Spleen (tissue), 11 donors: ENCODE measurements at regions not wholly inside any gene's neighbourhood (a gene's known extent, or its start where the extent isn't known, plus 50 kb on each side); places are given as distances from the start of the nearest gene placed in this dataset.

ENCODE experiments used
- DNase-seq: peaks from one replicate; pipeline ENCODE4 v3.0.0-alpha.2; 2020
- H3K27ac ChIP-seq, 8 donors: fragments of 200-600 bp; sonication (generic) in 7 of 8; 1 replicate in 4 of 8; 2 replicates in 4 of 8; pipeline versions ENCODE4 v1.5.0 to v1.8.0; 2016 to 2021; ENCODE audit warnings: inconsistent platforms in 4 of 8, mild to moderate bottlenecking in 4 of 8, moderate library complexity in 1 of 8
- H3K27me3 ChIP-seq, 7 donors: fragments of 200-600 bp; sonication (generic) in 6 of 7; replicated peaks in 1 of 7; 1 replicate in 4 of 7; 2 replicates in 3 of 7; pipeline versions ENCODE4 v1.5.0 to v1.8.0; 2016 to 2021; ENCODE audit warnings: inconsistent platforms in 3 of 7, mild to moderate bottlenecking in 1 of 7
- H3K36me3 ChIP-seq, 6 donors: fragments of 200-600 bp; sonication (generic) in 5 of 6; 1 replicate in 4 of 6; 2 replicates in 2 of 6; pipeline versions ENCODE4 v1.5.0 to v1.8.0; 2016 to 2021; ENCODE audit warnings: inconsistent platforms in 2 of 6
- H3K4me1 ChIP-seq, 6 donors: fragments of 200-600 bp; sonication (generic) in 5 of 6; 1 replicate in 3 of 6; 2 replicates in 3 of 6; pipeline versions ENCODE4 v1.5.0 to v1.8.0; 2016 to 2021; ENCODE audit warnings: inconsistent platforms in 3 of 6
- H3K4me3 ChIP-seq, 8 donors: fragments of 200-600 bp; sonication (generic) in 7 of 8; 1 replicate in 4 of 8; 2 replicates in 4 of 8; pipeline versions ENCODE4 v1.5.0 to v1.8.0; 2016 to 2021; ENCODE audit warnings: inconsistent platforms in 4 of 8, mild to moderate bottlenecking in 4 of 8, moderate library complexity in 2 of 8
- H3K9me3 ChIP-seq, 8 donors: fragments of 200-600 bp; sonication (generic) in 7 of 8; 1 replicate in 4 of 8; 2 replicates in 4 of 8; pipeline versions ENCODE4 v1.5.0 to v1.8.0; 2016 to 2021; ENCODE audit warnings: inconsistent platforms in 4 of 8
- CTCF ChIP-seq, 11 experiments: fragments of 200-600 bp in 7 of 11; fragments of 450-650 bp in 4 of 11; sonication (generic) in 4 of 11; IDR thresholded peaks in 8 of 11; conservative IDR thresholded peaks in 3 of 11; 1 replicate in 7 of 11; 2 replicates in 4 of 11; pipeline versions ENCODE4 v1.4.0 to v1.8.0; 2016 to 2021; ENCODE audit warnings: antibody characterized with exemption in 11 of 11, inconsistent platforms in 4 of 11, mild to moderate bottlenecking in 1 of 11
- POLR2A ChIP-seq, 3 donors: fragments of 450-650 bp; IDR thresholded peaks; one replicate each; pipeline ENCODE4 v1.5.1; 2017; ENCODE audit warnings: antibody characterized with exemption in 3 of 3, mild to moderate bottlenecking in 1 of 3
- POLR2AphosphoS5 ChIP-seq, 3 donors: sonication (generic); formaldehyde crosslinking; IDR thresholded peaks; one replicate each; pipeline ENCODE4 v1.5.1; 2017; ENCODE audit warnings: antibody characterized with exemption in 3 of 3
- WGBS, 5 donors: extraction: QIAGEN DNeasy Blood & Tissue Kit in 3 of 5; methylation state at CpG; one replicate each; pipeline versions ENCODE4 v1.1.5 to v1.1.7; 2013 to 2018; 5-methylcytosine and 5-hydroxymethylcytosine counted together
- intact Hi-C: fragments of 100-400 bp; cut with DNase I; formaldehyde crosslinking; loops from one replicate; pipeline ENCODE4 v1.15.0; 2023; ENCODE audit warnings: low total_unique reads
- donor health status: healthy with polysubstance abuse.
- donor health status: DM: no; HTN: no; CAD: no; lungs with moderate emphysema.
- donor health status: DM: no; HTN: no; CAD: no.
- donor health status: Bipolar disorder and iron deficiency.
- donor health status: healthy.
- donor health status: DM: no; HTN: no; CAD: no.
- donor health status: DM: yes; HTN: yes; CAD: no.

GRCh38 chr2:122367646-122368010 lies 612.2 kb downstream of the TSN start:
- no peak for TF ChIP-seq POLR2AphosphoS5 (IDR thresholded peaks at IDR 0.05)
- TF ChIP-seq CTCF (IDR thresholded peaks at IDR 0.05 in 8 of 11, conservative IDR thresholded peaks at IDR 0.05 in 3 of 11): no peak
- no peak for TF ChIP-seq POLR2A (IDR thresholded peaks at IDR 0.05)
- WGBS, 5 donors: 64 to 82% (median 73%) methylated on average over 2 of the region's 2 CpGs
- peaks cover 0 to 16% (median 3%) of the 10 kb centered on the region in 8 donors for H3K9me3 ChIP-seq
- H3K36me3 ChIP-seq: no peaks in the 10 kb centered on the region
- no peaks in the 10 kb centered on the region for H3K27me3 ChIP-seq
- no peak for DNase-seq
- no peak overlapping the region for H3K27ac ChIP-seq
- H3K4me3 ChIP-seq: no peak overlapping the region
- H3K4me1 ChIP-seq: no peaks in the 10 kb centered on the region
- intact Hi-C loops: no loop called here

- intact Hi-C loops: no loop called here
- DNase-seq: no peak
- Histone ChIP-seq H3K9me3 (peaks cover 0 to 26% (median 13%) of the 10 kb centered on the region in 8 donors), H3K36me3 (no peaks in the 10 kb centered on the region), H3K4me3 (no peak overlapping the region), H3K4me1 (no peaks in the 10 kb centered on the region), H3K27ac (no peak overlapping the region), H3K27me3 (no peaks in the 10 kb centered on the region)
- TF ChIP-seq CTCF (IDR thresholded peaks at IDR 0.05 in 8 of 11, conservative IDR thresholded peaks at IDR 0.05 in 3 of 11) (no peak), POLR2A (IDR thresholded peaks at IDR 0.05) (no peak), POLR2AphosphoS5 (IDR thresholded peaks at IDR 0.05) (no peak)
- 51 to 78% (median 66%) methylated on average over 1 of the region's 1 CpG for WGBS, 5 donors
These were observed 613.3 kb downstream of the TSN start for GRCh38 chr2:122368576-122369243.

- no peak for DNase-seq
- peaks cover 0 to 16% (median 6%) of the 10 kb centered on the region in 8 donors for H3K9me3 ChIP-seq
- no peaks in the 10 kb centered on the region for H3K27me3 ChIP-seq
- no peaks in the 10 kb centered on the region for H3K4me1 ChIP-seq
- no peak overlapping the region for H3K4me3 ChIP-seq
- intact Hi-C loops: no loop called here
- TF ChIP-seq POLR2AphosphoS5 (IDR thresholded peaks at IDR 0.05) (no peak), POLR2A (IDR thresholded peaks at IDR 0.05) (no peak), CTCF (IDR thresholded peaks at IDR 0.05 in 8 of 11, conservative IDR thresholded peaks at IDR 0.05 in 3 of 11) (no peak)
- H3K36me3 ChIP-seq: no peaks in the 10 kb centered on the region
- H3K27ac ChIP-seq: no peak overlapping the region
- WGBS, 5 donors: 86 to 100% (median 92%) methylated on average over 1 of the region's 1 CpG
These were observed 623.1 kb downstream of the TSN start for GRCh38 chr2:122378521-122378920.

GRCh38 chr2:122384768-122385333 lies 629.4 kb downstream of the TSN start:
- H3K27me3 ChIP-seq: no peaks in the 10 kb centered on the region
- intact Hi-C loops: no loop called here
- H3K27ac ChIP-seq: no peak overlapping the region
- no peak for DNase-seq
- no peaks in the 10 kb centered on the region for H3K4me1 ChIP-seq
- TF ChIP-seq POLR2A (IDR thresholded peaks at IDR 0.05): no peak
- no peak for TF ChIP-seq CTCF (IDR thresholded peaks at IDR 0.05 in 8 of 11, conservative IDR thresholded peaks at IDR 0.05 in 3 of 11)
- H3K4me3 ChIP-seq: no peak overlapping the region
- WGBS, 5 donors: 90 to 97% (median 94%) methylated on average over 4 of the region's 4 CpGs
- H3K9me3 ChIP-seq: peaks cover 0 to 34% (median 21%) of the 10 kb centered on the region in 8 donors
- H3K36me3 ChIP-seq: no peaks in the 10 kb centered on the region
